ENCODE measurements at regions not wholly inside any gene's neighbourhood (a gene's known extent, or its start where the extent isn't known, plus 50 kb on each side); places are given as distances from the start of the nearest gene placed in this dataset.
A peak's percentile ranks its signal among the peaks of the same experiment; 100 is the strongest.

DNA sequence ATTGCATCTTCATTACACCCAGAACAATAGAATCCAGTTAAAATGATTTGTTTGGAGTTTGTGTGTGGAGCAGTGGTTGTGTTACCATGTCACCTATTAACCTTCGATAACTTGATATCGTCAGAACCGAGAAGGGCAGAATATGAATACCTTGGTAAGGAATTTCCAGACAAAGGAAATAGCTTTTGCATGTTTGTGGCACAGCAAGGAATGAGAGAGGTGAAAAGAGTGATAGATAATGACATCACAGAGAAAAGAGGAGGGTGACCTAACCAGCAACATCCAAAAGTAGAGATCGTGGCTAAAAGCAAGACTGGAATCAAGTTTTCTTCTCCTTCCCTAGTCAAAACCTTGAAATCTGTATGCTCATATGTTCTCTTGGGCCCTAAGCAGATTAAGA lies 244.6 kb upstream of the NEGR1 start:
- in situ Hi-C loops (cut with HindIII; ENCODE audit: low sequenced_read_pairs): no loop called here
- DNase-seq (ENCODE audit: low read depth, low spot score): peak; percentile 56
- H3K4me3 ChIP-seq (ENCODE audit: low read depth, low read length): no peak overlapping the region
- TF ChIP-seq, protein P1, sequence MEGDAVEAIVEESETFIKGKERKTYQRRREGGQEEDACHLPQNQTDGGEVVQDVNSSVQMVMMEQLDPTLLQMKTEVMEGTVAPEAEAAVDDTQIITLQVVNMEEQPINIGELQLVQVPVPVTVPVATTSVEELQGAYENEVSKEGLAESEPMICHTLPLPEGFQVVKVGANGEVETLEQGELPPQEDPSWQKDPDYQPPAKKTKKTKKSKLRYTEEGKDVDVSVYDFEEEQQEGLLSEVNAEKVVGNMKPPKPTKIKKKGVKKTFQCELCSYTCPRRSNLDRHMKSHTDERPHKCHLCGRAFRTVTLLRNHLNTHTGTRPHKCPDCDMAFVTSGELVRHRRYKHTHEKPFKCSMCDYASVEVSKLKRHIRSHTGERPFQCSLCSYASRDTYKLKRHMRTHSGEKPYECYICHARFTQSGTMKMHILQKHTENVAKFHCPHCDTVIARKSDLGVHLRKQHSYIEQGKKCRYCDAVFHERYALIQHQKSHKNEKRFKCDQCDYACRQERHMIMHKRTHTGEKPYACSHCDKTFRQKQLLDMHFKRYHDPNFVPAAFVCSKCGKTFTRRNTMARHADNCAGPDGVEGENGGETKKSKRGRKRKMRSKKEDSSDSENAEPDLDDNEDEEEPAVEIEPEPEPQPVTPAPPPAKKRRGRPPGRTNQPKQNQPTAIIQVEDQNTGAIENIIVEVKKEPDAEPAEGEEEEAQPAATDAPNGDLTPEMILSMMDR (IDR thresholded peaks at IDR 0.05; ENCODE audit: low read depth, low read length): no peak

DNA sequence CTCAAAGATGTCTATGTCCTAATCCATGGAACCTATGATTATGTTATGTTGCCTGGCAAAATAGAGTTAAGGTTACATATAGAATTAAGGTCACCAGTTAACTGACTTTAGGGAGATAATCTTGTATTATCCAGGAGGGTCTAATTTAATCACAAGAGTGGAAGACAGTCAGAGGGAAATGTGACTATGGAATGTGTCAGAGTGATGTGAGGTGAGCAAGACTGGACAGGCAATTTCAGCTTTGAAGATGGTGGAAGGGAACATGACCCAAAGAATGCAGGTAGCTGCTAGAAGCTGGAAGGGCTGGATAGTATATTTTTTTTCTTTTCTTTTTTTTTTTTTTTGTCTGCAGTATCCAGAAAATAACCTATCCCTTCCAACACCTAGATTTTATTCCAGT lies 241.7 kb upstream of the NEGR1 start:
- H3K4me3 ChIP-seq (ENCODE audit: low read depth, low read length): no peak overlapping the region
- DNase-seq (ENCODE audit: low read depth, low spot score): no peak
- in situ Hi-C loops (cut with HindIII; ENCODE audit: low sequenced_read_pairs): no loop called here
- TF ChIP-seq, protein P1 (IDR thresholded peaks at IDR 0.05; ENCODE audit: low read depth, low read length): no peak

DNA sequence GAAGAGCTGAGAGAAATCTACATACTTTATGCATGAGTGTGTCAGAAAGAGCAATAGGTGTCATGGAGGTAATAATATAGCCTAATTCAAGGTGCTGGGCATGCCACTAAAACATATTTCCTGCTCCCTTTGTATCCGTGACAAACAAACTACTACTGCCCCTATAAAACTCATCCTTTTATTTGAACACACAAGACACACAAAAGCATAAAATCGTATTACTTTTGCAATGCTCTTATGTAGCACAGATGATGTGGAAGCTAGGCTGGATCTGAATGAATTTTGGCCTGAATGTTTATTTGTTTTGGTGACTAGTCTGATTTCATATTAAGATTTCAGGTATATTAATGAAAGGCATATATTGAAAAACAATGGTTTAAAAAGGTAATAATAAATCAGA lies 239.3 kb upstream of the NEGR1 start:
- TF ChIP-seq, protein P1 (IDR thresholded peaks at IDR 0.05; ENCODE audit: low read depth, low read length): no peak
- in situ Hi-C loops (cut with HindIII; ENCODE audit: low sequenced_read_pairs): no loop called here
- no peak overlapping the region for H3K4me3 ChIP-seq (ENCODE audit: low read depth, low read length)

DNA sequence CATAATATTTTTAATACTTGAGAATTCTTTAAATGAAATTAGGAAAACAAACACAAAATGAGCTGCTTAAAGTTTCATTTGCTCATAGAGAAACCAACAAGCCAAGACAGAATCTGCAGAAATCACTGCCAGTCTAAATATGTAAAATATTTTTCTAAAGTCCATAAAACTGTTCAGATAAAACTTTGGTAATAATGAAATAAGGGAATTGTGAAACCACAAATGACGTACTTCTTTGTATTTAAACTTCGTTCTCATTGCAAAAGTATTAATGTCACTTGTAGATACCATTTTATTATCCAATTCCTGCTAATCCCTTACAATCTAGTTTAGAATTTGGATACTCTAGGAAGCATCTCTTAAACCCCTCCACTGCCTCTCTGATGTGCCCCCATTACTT lies 234.5 kb upstream of the NEGR1 start:
- DNase-seq (ENCODE audit: low read depth, low spot score): no peak
- H3K4me3 ChIP-seq (ENCODE audit: low read depth, low read length): no peak overlapping the region
- TF ChIP-seq, protein P1 (IDR thresholded peaks at IDR 0.05; ENCODE audit: low read depth, low read length): no peak
- in situ Hi-C loops (cut with HindIII; ENCODE audit: low sequenced_read_pairs): no loop called here

More for the DNA sequence above, 239.3 kb upstream of the NEGR1 start:
- DNase-seq (ENCODE audit: low read depth, low spot score): no peak

DNA sequence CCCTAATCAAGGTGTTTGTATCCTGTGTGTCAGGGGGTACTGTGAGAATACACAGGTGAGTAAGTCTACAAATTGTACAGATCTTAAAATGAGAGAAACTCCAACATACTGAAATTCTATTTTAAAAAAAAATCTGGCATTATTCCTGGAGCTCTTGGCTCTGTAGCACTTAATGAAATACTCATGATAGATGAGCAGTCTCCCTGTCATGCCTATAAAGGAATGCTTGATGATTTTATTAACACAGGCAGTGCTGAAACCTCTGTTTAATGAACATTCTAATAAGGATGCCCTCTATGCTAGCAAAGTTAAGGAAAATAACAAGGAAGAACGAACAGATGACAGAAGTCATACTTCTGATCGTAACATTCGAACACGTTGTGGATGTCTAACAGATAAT lies 233.9 kb upstream of the NEGR1 start:
- no peak for DNase-seq (ENCODE audit: low read depth, low spot score)
- in situ Hi-C loops (cut with HindIII; ENCODE audit: low sequenced_read_pairs): no loop called here
- TF ChIP-seq, protein P1 (IDR thresholded peaks at IDR 0.05; ENCODE audit: low read depth, low read length): no peak
- no peak overlapping the region for H3K4me3 ChIP-seq (ENCODE audit: low read depth, low read length)

DNA sequence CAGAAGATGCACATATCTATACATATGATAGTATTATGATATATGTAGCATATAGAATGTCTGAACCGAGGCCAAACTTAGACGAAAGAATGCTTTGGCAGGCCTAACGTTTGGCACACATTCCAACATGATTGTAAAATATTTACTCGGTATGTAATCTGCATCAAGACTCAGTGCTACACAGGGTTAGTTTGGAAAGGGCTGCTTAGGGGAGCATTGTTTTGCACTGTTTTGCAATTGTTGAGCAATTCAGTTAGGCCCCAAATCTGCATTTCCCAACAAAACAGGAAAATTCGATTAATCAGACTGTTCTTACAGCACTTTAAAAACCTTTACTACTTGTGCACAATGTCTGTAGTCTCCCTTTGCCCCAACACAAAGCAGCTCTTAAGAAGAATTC lies 216.0 kb upstream of the NEGR1 start:
- in situ Hi-C loops (cut with HindIII; ENCODE audit: low sequenced_read_pairs): no loop called here
- TF ChIP-seq, protein P1 (IDR thresholded peaks at IDR 0.05; ENCODE audit: low read depth, low read length): no peak
- DNase-seq (ENCODE audit: low read depth, low spot score): no peak
- H3K4me3 ChIP-seq (ENCODE audit: low read depth, low read length): no peak overlapping the region

DNA sequence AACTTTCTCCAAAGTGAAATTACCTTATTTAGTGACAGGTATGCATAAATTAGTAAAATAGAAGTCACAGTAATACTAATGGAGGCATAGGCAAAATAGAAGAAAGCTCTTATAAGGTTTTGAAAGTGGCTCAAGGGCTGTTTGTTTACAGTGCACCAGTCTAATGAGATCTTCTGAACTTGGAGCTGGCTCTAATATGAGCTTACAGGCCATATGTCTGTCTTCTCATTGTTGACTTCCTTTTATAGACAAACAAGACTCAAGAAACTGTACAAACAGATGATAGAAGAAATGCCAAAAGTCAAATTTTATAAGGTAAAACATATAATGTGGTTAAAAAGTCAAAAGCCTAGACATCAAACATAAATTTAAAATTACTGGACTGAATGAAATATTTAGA lies 207.5 kb upstream of the NEGR1 start:
- TF ChIP-seq, protein P1 (IDR thresholded peaks at IDR 0.05; ENCODE audit: low read depth, low read length): no peak
- DNase-seq (ENCODE audit: low read depth, low spot score): no peak
- in situ Hi-C loops (cut with HindIII; ENCODE audit: low sequenced_read_pairs): no loop called here
- no peak overlapping the region for H3K4me3 ChIP-seq (ENCODE audit: low read depth, low read length)
